H1 (cell line): ENCODE measurements at regions not wholly inside any gene's neighbourhood (a gene's known extent, or its start where the extent isn't known, plus 50 kb on each side); places are given as distances from the start of the nearest gene placed in this dataset.

Experiments
- CTCF ChIA-PET: fragments of 300-600 bp; sonication (Branson Sonifier 250); formaldehyde crosslinking; loops from one replicate; lab custom pipeline; 2021; ENCODE audit not compliant: partially characterized antibody; lab: Charles Lee
- POLR2A ChIA-PET: fragments of 300-600 bp; sonication (Branson Sonifier 250); formaldehyde crosslinking; loops from one replicate; lab custom pipeline; 2021; ENCODE audit warnings: inconsistent platforms; ENCODE audit not compliant: partially characterized antibody; lab: Charles Lee
- DNase-seq, 2 experiments: peaks; one replicate each; pipeline versions ENCODE4 v3.0.0 to v3.0.0-alpha.2; 2010 to 2022; ENCODE audit warnings: low spot score in 2 of 2, low read depth in 1 of 2, mixed read lengths in 1 of 2
- FAIRE-seq: peaks from 2 replicates; lab custom pipeline; 2011; peaks lifted over from hg19 to GRCh38; lab: Jason Lieb, UNC
- H2AFZ ChIP-seq: 2 replicates; pipeline ENCODE4 v1.8.1; 2012; ENCODE audit warnings: low read length, inconsistent platforms
- H2AK5ac ChIP-seq: 2 replicates; pipeline ENCODE4 v1.6.1; 2013; ENCODE audit warnings: low read depth, low read length
- H2BK120ac ChIP-seq: replicated peaks from 2 replicates; pipeline ENCODE3; 2013; ENCODE audit warnings: low read depth, low read length, inconsistent platforms
- H2BK12ac ChIP-seq: 2 replicates; pipeline ENCODE4 v1.6.1; 2013; ENCODE audit warnings: low read depth, low read length
- H2BK15ac ChIP-seq: 2 replicates; pipeline ENCODE4 v1.6.1; 2013; ENCODE audit warnings: low read length
- H2BK20ac ChIP-seq: 2 replicates; pipeline ENCODE4 v1.6.1; 2013; ENCODE audit warnings: low read length
- H2BK5ac ChIP-seq: 2 replicates; pipeline ENCODE4 v1.6.1; 2013; ENCODE audit warnings: low read depth, low read length
- H3K14ac ChIP-seq: 2 replicates; pipeline ENCODE4 v1.6.1; 2013; ENCODE audit warnings: inconsistent platforms; ENCODE audit not compliant: insufficient read length
- H3K18ac ChIP-seq: 2 replicates; pipeline ENCODE4 v1.6.1; 2013; ENCODE audit warnings: low read length; ENCODE audit errors: extremely low read depth
- H3K23ac ChIP-seq: 2 replicates; pipeline ENCODE4 v1.6.1; 2013; ENCODE audit warnings: inconsistent platforms; ENCODE audit not compliant: insufficient read length
- H3K23me2 ChIP-seq: 2 replicates; pipeline ENCODE4 v1.6.1; 2013; ENCODE audit warnings: low read depth, low read length
- H3K27ac ChIP-seq: 2 replicates; pipeline ENCODE4 v1.6.1; 2011; ENCODE audit warnings: low read depth, low read length, inconsistent platforms
- H3K27me3 ChIP-seq, 4 experiments: replicated peaks in 1 of 4; 1 replicate in 1 of 4; 2 replicates in 3 of 4; pipeline versions ENCODE4 v1.6.1 to v1.8.1; 2011 to 2013; ENCODE audit warnings: low read length in 3 of 4, mild to moderate bottlenecking in 3 of 4, inconsistent platforms in 2 of 4, mixed read lengths in 2 of 4, moderate library complexity in 1 of 4; ENCODE audit not compliant: control insufficient read depth in 3 of 4, insufficient read depth in 3 of 4; ENCODE audit errors: extremely low read depth in 1 of 4
- H3K36me3 ChIP-seq, 4 experiments: 2 replicates each; pipeline versions ENCODE4 v1.6.1 to v1.8.1; 2011 to 2013; ENCODE audit warnings: mild to moderate bottlenecking in 4 of 4, low read length in 3 of 4, moderate library complexity in 2 of 4, control low read depth in 1 of 4, inconsistent platforms in 1 of 4; ENCODE audit not compliant: insufficient read depth in 4 of 4, control insufficient read depth in 2 of 4
- H3K4ac ChIP-seq: replicated peaks from 2 replicates; pipeline ENCODE3; 2013; ENCODE audit warnings: low read length, low read depth, mixed read lengths, inconsistent platforms; ENCODE audit not compliant: insufficient read length
- H3K4me1 ChIP-seq, 4 experiments: replicated peaks in 1 of 4; 1 replicate in 1 of 4; 2 replicates in 3 of 4; pipeline versions ENCODE4 v1.6.1 to v1.8.1; 2011 to 2013; ENCODE audit warnings: low read length in 3 of 4, inconsistent platforms in 2 of 4, mixed read lengths in 1 of 4; ENCODE audit not compliant: insufficient read depth in 4 of 4, control insufficient read depth in 3 of 4
- H3K4me2 ChIP-seq, 2 experiments: 2 replicates each; pipeline versions ENCODE4 v1.6.1 to v1.8.1; 2011 to 2013; ENCODE audit warnings: low read depth in 2 of 2, low read length in 2 of 2, control low read depth in 1 of 2, inconsistent platforms in 1 of 2, mild to moderate bottlenecking in 1 of 2; ENCODE audit not compliant: insufficient read depth in 1 of 2
- H3K4me3 ChIP-seq, 4 experiments: fragments of 200-600, 300-600 bp in 1 of 4; sonication (generic), shearing (Covaris generic), sonication (Bioruptor Twin) in 1 of 4; 2 replicates each; pipeline versions ENCODE4 v1.5.1 to v1.8.1; 2011 to 2016; ENCODE audit warnings: low read length in 4 of 4, low read depth in 3 of 4, control low read depth in 2 of 4, inconsistent platforms in 2 of 4, mild to moderate bottlenecking in 2 of 4, mixed read lengths in 1 of 4, moderate library complexity in 1 of 4; ENCODE audit not compliant: insufficient read depth in 2 of 4; ENCODE audit errors: extremely low read depth in 1 of 4
- H3K56ac ChIP-seq: replicated peaks from 2 replicates; pipeline ENCODE3; 2013; ENCODE audit warnings: low read depth, mild to moderate bottlenecking, mixed read lengths, low read length, inconsistent platforms; ENCODE audit not compliant: insufficient read length
- H3K79me1 ChIP-seq: 2 replicates; pipeline ENCODE4 v1.6.1; 2013; ENCODE audit warnings: low read depth, low read length, control low read depth
- H3K79me2 ChIP-seq, 2 experiments: 2 replicates each; pipeline versions ENCODE4 v1.6.1 to v1.8.1; 2012 to 2013; ENCODE audit warnings: low read length in 2 of 2, mild to moderate bottlenecking in 2 of 2, inconsistent platforms in 1 of 2; ENCODE audit not compliant: insufficient read depth in 2 of 2, control insufficient read depth in 1 of 2
- H3K9ac ChIP-seq, 4 experiments: replicated peaks in 1 of 4; 1 replicate in 1 of 4; 2 replicates in 3 of 4; pipeline versions ENCODE4 v1.6.1 to v1.8.1; 2011 to 2013; ENCODE audit warnings: low read depth in 3 of 4, low read length in 3 of 4, control low read depth in 2 of 4, mild to moderate bottlenecking in 2 of 4, moderate library complexity in 2 of 4, inconsistent platforms in 1 of 4; ENCODE audit errors: extremely low read depth in 1 of 4
- H3K9me3 ChIP-seq, 2 experiments: 2 replicates each; pipeline versions ENCODE4 v1.6.1 to v1.8.1; 2012 to 2013; ENCODE audit warnings: mild to moderate bottlenecking in 2 of 2, moderate library complexity in 2 of 2, control low read depth in 1 of 2, inconsistent platforms in 1 of 2, low read depth in 1 of 2, low read length in 1 of 2, mixed read lengths in 1 of 2; ENCODE audit not compliant: insufficient read depth in 2 of 2
- H4K20me1 ChIP-seq, 2 experiments: replicated peaks in 1 of 2; 2 replicates each; pipeline versions ENCODE3 to v1.8.1; 2011 to 2013; ENCODE audit warnings: inconsistent platforms in 2 of 2, low read length in 2 of 2, mild to moderate bottlenecking in 1 of 2; ENCODE audit not compliant: insufficient read depth in 2 of 2, control insufficient read depth in 1 of 2
- H4K5ac ChIP-seq: 2 replicates; pipeline ENCODE4 v1.6.1; 2013; ENCODE audit warnings: low read length, low read depth, mixed read lengths, inconsistent platforms; ENCODE audit not compliant: insufficient read length
- H4K8ac ChIP-seq: 2 replicates; pipeline ENCODE4 v1.8.0; 2013; ENCODE audit warnings: mild to moderate bottlenecking, moderate library complexity, low read length, inconsistent platforms; ENCODE audit not compliant: insufficient read depth; ENCODE audit errors: extremely low read depth
- H4K91ac ChIP-seq: replicated peaks from 2 replicates; pipeline ENCODE3; 2013; ENCODE audit warnings: low read length, mixed read lengths, inconsistent platforms; ENCODE audit not compliant: insufficient read length
- GTF2F1 ChIP-seq: IDR thresholded peaks from 2 replicates; pipeline ENCODE4 v1.6.1; 2012; ENCODE audit warnings: low read depth, low read length, improper control_type of control experiment, borderline replicate concordance
- POLR2A ChIP-seq, 2 experiments: IDR thresholded peaks; 1 replicate in 1 of 2; 2 replicates in 1 of 2; pipeline ENCODE4 v1.6.1; 2011; ENCODE audit warnings: low read depth in 2 of 2, low read length in 2 of 2, mild to moderate bottlenecking in 2 of 2; ENCODE audit errors: control extremely low read depth in 1 of 2
- TEAD4 ChIP-seq: IDR thresholded peaks from 2 replicates; pipeline ENCODE4 v1.6.1; 2012; ENCODE audit warnings: low read depth, low read length, inconsistent platforms, mixed read lengths
- WGBS, 2 experiments: shearing (Covaris generic) in 1 of 2; methylation state at CpG; one replicate each; pipeline versions ENCODE4 v1.1.6 to v1.1.7; 2013 to 2015; ENCODE audit warnings: low lambda C conversion rate in 2 of 2, mixed read lengths in 2 of 2, inconsistent platforms in 1 of 2, low coverage in 1 of 2, missing lambda C conversion rate in 1 of 2; ENCODE audit not compliant: insufficient replicate concordance in 2 of 2, insufficient coverage in 1 of 2, insufficient read length in 1 of 2; ENCODE audit errors: extremely low coverage in 1 of 2, missing lambda C conversion rate in 1 of 2; 5-methylcytosine and 5-hydroxymethylcytosine counted together

- Histone ChIP-seq H3K18ac (no peak overlapping the region), H3K23me2 (no peaks in the 10 kb centered on the region), H3K4ac (no peak overlapping the region), H4K20me1 (no peaks in the 10 kb centered on the region), H2BK5ac (no peak overlapping the region), H4K8ac (no peak overlapping the region), H3K79me2 (no peaks in the 10 kb centered on the region), H3K9me3 (no peaks in the 10 kb centered on the region), H3K27me3 (no peaks in the 10 kb centered on the region), H2BK15ac (no peak overlapping the region), H2BK12ac (no peak overlapping the region), H4K91ac (no peak overlapping the region), H2AK5ac (no peak overlapping the region), H3K27ac (no peak overlapping the region), H2AFZ (no peak overlapping the region), H3K23ac (no peak overlapping the region), H3K79me1 (no peaks in the 10 kb centered on the region), H3K4me3 (no peak overlapping the region), H3K4me2 (no peak overlapping the region), H4K5ac (no peak overlapping the region), H3K36me3 (no peaks in the 10 kb centered on the region; a peak in 1 of 8 replicates), H2BK120ac (no peak overlapping the region), H3K56ac (no peak overlapping the region), H3K14ac (no peak overlapping the region), H3K9ac (no peak overlapping the region), H2BK20ac (no peak overlapping the region), H3K4me1 (peaks cover 0 to 4% (median 2%) of the 10 kb centered on the region in 4 experiments; a peak in 4 of 7 replicates)
- DNase-seq, result no peak
- WGBS, 2 experiments, result 89% methylated on average over 6 of the region's 6 CpGs; no CpG with 5 or more reads in 1 of the 2 experiments
- ChIA-PET CTCF (interaction anchor here (1.3 kb wide), 1 partner anchor 8 kb away, joined by 3 read pairs; no protein-coding TSS in a partner anchor), POLR2A (no interaction called here)
- FAIRE-seq, result no peak
- no peak for TF ChIP-seq POLR2A (IDR thresholded peaks at IDR 0.05; ENCODE audit: control extremely low read depth in 1 of 2, low read depth in 2 of 2, low read length in 2 of 2)
- 0 out of 2 replicates have a peak, but pooled peaks have one; percentile 30 for TF ChIP-seq TEAD4
- no peak for TF ChIP-seq GTF2F1
Measured at GRCh38 chr1:87956072-87956471, 627.4 kb downstream of the LMO4 start.
